Endodermal cell (in vitro differentiated cells): ENCODE measurements at regions not wholly inside any gene's neighbourhood (a gene's known extent, or its start where the extent isn't known, plus 50 kb on each side); places are given as distances from the start of the nearest gene placed in this dataset.

ENCODE experiments used
- DNase-seq: peaks from one replicate; pipeline ENCODE4 v3.0.0-alpha.2; 2017
- H3K27ac ChIP-seq: 2 replicates; pipeline ENCODE4 v1.5.1; 2013; ENCODE audit warnings: mild to moderate bottlenecking, low read depth, low read length, moderate library complexity
- H3K27me3 ChIP-seq: 2 replicates; pipeline ENCODE4 v1.6.1; 2013; ENCODE audit warnings: mild to moderate bottlenecking, low read length, moderate library complexity; ENCODE audit not compliant: insufficient read depth, control insufficient read depth, poor library complexity, severe bottlenecking
- H3K36me3 ChIP-seq: 2 replicates; pipeline ENCODE4 v1.7.0; 2013; ENCODE audit warnings: mild to moderate bottlenecking, low read length, moderate library complexity; ENCODE audit not compliant: control insufficient read depth, insufficient read depth
- H3K4me1 ChIP-seq: one replicate; pipeline ENCODE4 v1.7.0; 2013; ENCODE audit warnings: low read length; ENCODE audit not compliant: control insufficient read depth, insufficient read depth
- H3K4me3 ChIP-seq: 2 replicates; pipeline ENCODE4 v1.5.1; 2013; ENCODE audit warnings: mild to moderate bottlenecking, low read length, moderate library complexity
- H3K9ac ChIP-seq: 2 replicates; pipeline ENCODE4 v1.6.1; 2013; ENCODE audit warnings: mild to moderate bottlenecking, low read length, moderate library complexity; ENCODE audit not compliant: poor library complexity, severe bottlenecking; ENCODE audit errors: extremely low read depth
- H3K9me3 ChIP-seq: 2 replicates; pipeline ENCODE4 v1.6.1; 2013; ENCODE audit warnings: mild to moderate bottlenecking, low read length, moderate library complexity; ENCODE audit not compliant: control insufficient read depth
- H3K27ac Mint-ChIP-seq: 2 replicates; pipeline ENCODE4 v1.8.0; 2020; ENCODE audit warnings: mixed read lengths
- H3K27me3 Mint-ChIP-seq: 2 replicates; pipeline ENCODE4 v1.8.0; 2021; ENCODE audit warnings: mild to moderate bottlenecking, mixed read lengths; ENCODE audit not compliant: insufficient read depth
- H3K36me3 Mint-ChIP-seq: 2 replicates; pipeline ENCODE4 v1.8.0; 2020; ENCODE audit warnings: low read depth, mixed read lengths
- H3K4me1 Mint-ChIP-seq: 2 replicates; pipeline ENCODE4 v1.8.0; 2020; ENCODE audit warnings: mixed read lengths
- H3K4me3 Mint-ChIP-seq: 2 replicates; pipeline ENCODE4 v1.8.0; 2020; ENCODE audit warnings: mild to moderate bottlenecking, moderate library complexity, mixed read lengths
- H3K9me3 Mint-ChIP-seq: 2 replicates; pipeline ENCODE4 v1.8.0; 2020; ENCODE audit warnings: mild to moderate bottlenecking, mixed read lengths
- CTCF ChIP-seq: fragments of 200-600 bp; sonication (generic); conservative IDR thresholded peaks from 2 replicates; pipeline ENCODE4 v1.5.0; 2021; ENCODE audit warnings: antibody characterized with exemption, mild to moderate bottlenecking
- WGBS, 2 experiments: methylation state at CpG; one replicate each; pipeline versions ENCODE4 v1.1.5 to v1.1.7; 2013; ENCODE audit warnings: missing lambda C conversion rate in 2 of 2, mixed read lengths in 1 of 2; ENCODE audit not compliant: insufficient coverage in 1 of 2, insufficient read length in 1 of 2; 5-methylcytosine and 5-hydroxymethylcytosine counted together

- Mint-ChIP-seq H3K4me3 (no peak overlapping the region), H3K4me1 (peaks cover 23% of the 10 kb centered on the region), H3K27ac (no peak overlapping the region), H3K9me3 (no peaks in the 10 kb centered on the region), H3K36me3 (no peaks in the 10 kb centered on the region), H3K27me3 (no peaks in the 10 kb centered on the region)
- Histone ChIP-seq H3K27ac (no peak overlapping the region), H3K36me3 (no peaks in the 10 kb centered on the region), H3K9ac (no peak overlapping the region), H3K4me3 (no peak overlapping the region), H3K4me1 (peaks cover 25% of the 10 kb centered on the region), H3K9me3 (no peaks in the 10 kb centered on the region), H3K27me3 (no peaks in the 10 kb centered on the region)
- no peak for DNase-seq
- WGBS, 2 experiments, result 100% methylated on average over 1 of the region's 1 CpG
- no peak for TF ChIP-seq CTCF
These were observed 101.0 kb upstream of the LPP start for GRCh38 chr3:188053036-188053340.

GRCh38 chr3:188053710-188054380, 100.1 kb upstream of the LPP start:
- H3K4me3 Mint-ChIP-seq, result no peak overlapping the region
- no peak for TF ChIP-seq CTCF
- Histone ChIP-seq H3K36me3 (no peaks in the 10 kb centered on the region), H3K9ac (no peak overlapping the region), H3K27ac (no peak overlapping the region), H3K4me3 (no peak overlapping the region), H3K9me3 (no peaks in the 10 kb centered on the region), H3K4me1 (peaks cover 22% of the 10 kb centered on the region), H3K27me3 (no peaks in the 10 kb centered on the region)
- H3K27ac Mint-ChIP-seq, result no peak overlapping the region
- no peaks in the 10 kb centered on the region for H3K36me3 Mint-ChIP-seq
- H3K9me3 Mint-ChIP-seq, result no peaks in the 10 kb centered on the region
- no peaks in the 10 kb centered on the region for H3K27me3 Mint-ChIP-seq
- DNase-seq, result no peak
- peaks cover 23% of the 10 kb centered on the region for H3K4me1 Mint-ChIP-seq
- WGBS, 2 experiments, result 94 to 98% methylated on average over 7 to 10 of the region's 10 CpGs

DNA sequence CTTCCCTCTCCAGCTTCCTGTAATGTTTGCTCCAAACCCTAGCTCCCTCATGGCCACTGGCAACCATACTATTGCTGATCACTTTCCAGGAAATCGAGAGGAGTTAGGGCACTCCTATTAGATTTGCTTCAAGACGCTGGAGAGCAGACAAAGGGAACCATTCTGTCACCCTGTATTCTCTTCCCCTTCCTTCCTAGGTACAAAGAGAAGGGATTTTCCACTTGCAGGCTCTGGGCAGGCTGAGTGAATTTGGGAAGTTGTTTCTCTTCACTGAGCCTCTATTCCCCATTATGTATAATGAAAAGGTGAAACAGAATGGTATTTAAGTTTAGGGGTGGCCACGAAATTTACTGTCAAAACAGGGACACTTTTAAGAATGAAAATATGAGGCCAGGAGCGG, 99.4 kb upstream of the LPP start:
- Histone ChIP-seq H3K4me1 (peaks cover 17% of the 10 kb centered on the region), H3K9ac (no peak overlapping the region), H3K9me3 (no peaks in the 10 kb centered on the region), H3K27me3 (no peaks in the 10 kb centered on the region), H3K36me3 (no peaks in the 10 kb centered on the region), H3K27ac (no peak overlapping the region), H3K4me3 (no peak overlapping the region)
- H3K4me3 Mint-ChIP-seq, result no peak overlapping the region
- 89 to 100% methylated on average over 1 to 4 of the region's 4 CpGs for WGBS, 2 experiments
- no peaks in the 10 kb centered on the region for H3K36me3 Mint-ChIP-seq
- H3K4me1 Mint-ChIP-seq, result peaks cover 18% of the 10 kb centered on the region
- no peaks in the 10 kb centered on the region for H3K27me3 Mint-ChIP-seq
- no peaks in the 10 kb centered on the region for H3K9me3 Mint-ChIP-seq
- TF ChIP-seq CTCF, result no peak
- no peak overlapping the region for H3K27ac Mint-ChIP-seq
- DNase-seq, result no peak
